GM12878 (cell line): ENCODE measurements at regions not wholly inside any gene's neighbourhood (a gene's known extent, or its start where the extent isn't known, plus 50 kb on each side); places are given as distances from the start of the nearest gene placed in this dataset.

ENCODE experiments used
- EP300 ChIP-seq, 2 experiments: fragments of 150-350 bp in 1 of 2; IDR thresholded peaks; 2 replicates each; pipeline ENCODE4 v1.6.1; 2011 to 2012; ENCODE audit warnings: low read depth in 2 of 2, low read length in 2 of 2, borderline replicate concordance in 1 of 2, improper control_type of control experiment in 1 of 2, inconsistent platforms in 1 of 2; ENCODE audit not compliant: control insufficient read depth in 1 of 2
- EZH2 ChIP-seq: IDR thresholded peaks from 2 replicates; pipeline ENCODE4 v1.6.1; 2012; ENCODE audit warnings: low read depth, mild to moderate bottlenecking, control low read depth, inconsistent platforms, low read length, borderline replicate concordance; ENCODE audit not compliant: control insufficient read depth
- YY1 ChIP-seq: IDR thresholded peaks from 2 replicates; pipeline ENCODE4 v1.6.1; 2011; ENCODE audit warnings: low read depth, mild to moderate bottlenecking, low read length
- TF ChIP-seq, protein P1 (sequence below): IDR thresholded peaks from 2 replicates; pipeline ENCODE4 v1.6.1; 2011; ENCODE audit warnings: low read depth, low read length, improper control_type of control experiment, borderline replicate concordance

DNA sequence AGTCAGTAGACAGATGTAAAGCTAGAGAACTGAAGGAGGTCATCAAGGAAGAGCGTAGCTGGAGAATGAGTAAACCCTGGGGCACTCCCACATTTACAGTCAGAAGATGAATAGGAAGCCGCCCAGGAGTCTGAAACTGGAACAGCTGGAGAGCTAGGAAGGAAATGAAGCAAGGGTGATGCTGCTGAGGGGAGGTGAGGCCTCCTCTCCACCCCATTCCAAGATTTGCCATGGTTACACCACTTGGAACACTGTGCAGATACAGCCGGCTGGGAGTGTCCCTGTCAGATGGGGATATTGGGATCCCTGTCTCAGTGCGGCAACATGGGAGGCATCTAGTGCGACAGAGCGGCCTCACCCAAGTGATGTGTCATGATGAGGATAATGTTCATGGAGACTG, 51.8 kb upstream of the GPI start:
- TF ChIP-seq EP300 (IDR thresholded peaks at IDR 0.05; ENCODE audit: borderline replicate concordance in 1 of 2, control insufficient read depth in 1 of 2, low read depth in 2 of 2, low read length in 2 of 2) (no peak), EZH2 (no peak), YY1 (no peak)
- TF ChIP-seq, protein P1, sequence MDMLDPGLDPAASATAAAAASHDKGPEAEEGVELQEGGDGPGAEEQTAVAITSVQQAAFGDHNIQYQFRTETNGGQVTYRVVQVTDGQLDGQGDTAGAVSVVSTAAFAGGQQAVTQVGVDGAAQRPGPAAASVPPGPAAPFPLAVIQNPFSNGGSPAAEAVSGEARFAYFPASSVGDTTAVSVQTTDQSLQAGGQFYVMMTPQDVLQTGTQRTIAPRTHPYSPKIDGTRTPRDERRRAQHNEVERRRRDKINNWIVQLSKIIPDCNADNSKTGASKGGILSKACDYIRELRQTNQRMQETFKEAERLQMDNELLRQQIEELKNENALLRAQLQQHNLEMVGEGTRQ, result no peak
